ENCODE measurements at regions not wholly inside any gene's neighbourhood (a gene's known extent, or its start where the extent isn't known, plus 50 kb on each side); places are given as distances from the start of the nearest gene placed in this dataset.

DNA sequence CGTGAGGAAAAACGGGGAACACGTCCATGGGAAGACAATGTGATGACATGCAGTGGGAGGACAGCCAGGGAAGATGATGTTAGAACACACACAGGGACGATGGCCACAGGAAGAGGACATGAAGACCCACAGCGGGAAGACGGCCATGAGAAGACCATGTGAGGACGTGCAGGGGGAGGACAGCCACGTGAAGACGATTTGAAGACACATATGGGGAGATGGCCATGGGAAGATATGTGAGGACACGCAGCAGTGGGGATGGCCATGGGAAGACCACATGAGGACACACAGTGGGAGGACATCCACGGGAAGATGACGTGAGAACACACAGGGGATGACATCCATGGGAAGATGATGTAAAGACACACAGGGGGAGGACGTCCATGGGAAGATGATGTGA is 83.8 kb downstream of the UQCRFS1 start:
- TF ChIP-seq, protein P1, sequence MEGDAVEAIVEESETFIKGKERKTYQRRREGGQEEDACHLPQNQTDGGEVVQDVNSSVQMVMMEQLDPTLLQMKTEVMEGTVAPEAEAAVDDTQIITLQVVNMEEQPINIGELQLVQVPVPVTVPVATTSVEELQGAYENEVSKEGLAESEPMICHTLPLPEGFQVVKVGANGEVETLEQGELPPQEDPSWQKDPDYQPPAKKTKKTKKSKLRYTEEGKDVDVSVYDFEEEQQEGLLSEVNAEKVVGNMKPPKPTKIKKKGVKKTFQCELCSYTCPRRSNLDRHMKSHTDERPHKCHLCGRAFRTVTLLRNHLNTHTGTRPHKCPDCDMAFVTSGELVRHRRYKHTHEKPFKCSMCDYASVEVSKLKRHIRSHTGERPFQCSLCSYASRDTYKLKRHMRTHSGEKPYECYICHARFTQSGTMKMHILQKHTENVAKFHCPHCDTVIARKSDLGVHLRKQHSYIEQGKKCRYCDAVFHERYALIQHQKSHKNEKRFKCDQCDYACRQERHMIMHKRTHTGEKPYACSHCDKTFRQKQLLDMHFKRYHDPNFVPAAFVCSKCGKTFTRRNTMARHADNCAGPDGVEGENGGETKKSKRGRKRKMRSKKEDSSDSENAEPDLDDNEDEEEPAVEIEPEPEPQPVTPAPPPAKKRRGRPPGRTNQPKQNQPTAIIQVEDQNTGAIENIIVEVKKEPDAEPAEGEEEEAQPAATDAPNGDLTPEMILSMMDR (IDR thresholded peaks at IDR 0.05 in 4 of 5, conservative IDR thresholded peaks at IDR 0.05 in 1 of 5) = no peak
- TF ChIP-seq POLR2A (IDR thresholded peaks at IDR 0.05) = no peak

All from gastrocnemius medialis (tissue), 4 donors.